ENCODE measurements at regions not wholly inside any gene's neighbourhood (a gene's known extent, or its start where the extent isn't known, plus 50 kb on each side); places are given as distances from the start of the nearest gene placed in this dataset.

DNA sequence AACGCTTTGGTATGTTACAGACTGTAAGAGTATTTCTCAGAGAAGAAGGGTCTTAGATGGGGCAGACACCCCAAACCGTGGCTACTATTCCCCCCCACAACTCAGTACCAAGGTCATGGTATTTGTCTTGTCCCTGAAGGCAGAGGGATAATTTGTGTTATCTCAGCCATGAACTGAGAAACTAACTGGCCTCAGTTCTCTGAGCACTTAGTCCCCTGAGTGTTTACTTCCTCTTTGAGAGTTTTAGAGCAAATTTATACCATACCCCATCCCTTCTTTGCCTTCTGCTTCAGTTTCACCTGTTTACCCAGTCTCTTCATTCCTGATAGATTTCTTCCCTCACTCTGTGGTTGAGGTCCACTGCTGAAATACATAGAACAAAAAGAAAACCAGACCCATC is 183.9 kb downstream of the LRRC70 start:
- TF ChIP-seq CREB1 (IDR thresholded peaks at IDR 0.05; ENCODE audit: low read depth) (no peak), YY1 (IDR thresholded peaks at IDR 0.05; ENCODE audit: low read depth) (no peak), ZBTB7A (IDR thresholded peaks at IDR 0.05; ENCODE audit: low read depth) (no peak), FOXM1 (IDR thresholded peaks at IDR 0.05; ENCODE audit: borderline replicate concordance, low read depth) (no peak), NFIC (IDR thresholded peaks at IDR 0.05) (no peak), CEBPB (IDR thresholded peaks at IDR 0.05) (no peak), TAF1 (IDR thresholded peaks at IDR 0.05; ENCODE audit: low read depth) (no peak), RAD21 (IDR thresholded peaks at IDR 0.05; ENCODE audit: low read depth) (no peak), TCF12 (IDR thresholded peaks at IDR 0.05; ENCODE audit: low read depth) (no peak), EGR1 (IDR thresholded peaks at IDR 0.05) (no peak), TEAD4 (IDR thresholded peaks at IDR 0.05) (no peak), EP300 (IDR thresholded peaks at IDR 0.05; ENCODE audit: borderline replicate concordance) (no peak)
- TF ChIP-seq, protein P1, sequence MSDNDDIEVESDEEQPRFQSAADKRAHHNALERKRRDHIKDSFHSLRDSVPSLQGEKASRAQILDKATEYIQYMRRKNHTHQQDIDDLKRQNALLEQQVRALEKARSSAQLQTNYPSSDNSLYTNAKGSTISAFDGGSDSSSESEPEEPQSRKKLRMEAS (IDR thresholded peaks at IDR 0.05), result no peak
- TF ChIP-seq, protein P2, sequence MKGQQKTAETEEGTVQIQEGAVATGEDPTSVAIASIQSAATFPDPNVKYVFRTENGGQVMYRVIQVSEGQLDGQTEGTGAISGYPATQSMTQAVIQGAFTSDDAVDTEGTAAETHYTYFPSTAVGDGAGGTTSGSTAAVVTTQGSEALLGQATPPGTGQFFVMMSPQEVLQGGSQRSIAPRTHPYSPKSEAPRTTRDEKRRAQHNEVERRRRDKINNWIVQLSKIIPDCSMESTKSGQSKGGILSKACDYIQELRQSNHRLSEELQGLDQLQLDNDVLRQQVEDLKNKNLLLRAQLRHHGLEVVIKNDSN (IDR thresholded peaks at IDR 0.05), result no peak
- TF ChIP-seq, protein P3, sequence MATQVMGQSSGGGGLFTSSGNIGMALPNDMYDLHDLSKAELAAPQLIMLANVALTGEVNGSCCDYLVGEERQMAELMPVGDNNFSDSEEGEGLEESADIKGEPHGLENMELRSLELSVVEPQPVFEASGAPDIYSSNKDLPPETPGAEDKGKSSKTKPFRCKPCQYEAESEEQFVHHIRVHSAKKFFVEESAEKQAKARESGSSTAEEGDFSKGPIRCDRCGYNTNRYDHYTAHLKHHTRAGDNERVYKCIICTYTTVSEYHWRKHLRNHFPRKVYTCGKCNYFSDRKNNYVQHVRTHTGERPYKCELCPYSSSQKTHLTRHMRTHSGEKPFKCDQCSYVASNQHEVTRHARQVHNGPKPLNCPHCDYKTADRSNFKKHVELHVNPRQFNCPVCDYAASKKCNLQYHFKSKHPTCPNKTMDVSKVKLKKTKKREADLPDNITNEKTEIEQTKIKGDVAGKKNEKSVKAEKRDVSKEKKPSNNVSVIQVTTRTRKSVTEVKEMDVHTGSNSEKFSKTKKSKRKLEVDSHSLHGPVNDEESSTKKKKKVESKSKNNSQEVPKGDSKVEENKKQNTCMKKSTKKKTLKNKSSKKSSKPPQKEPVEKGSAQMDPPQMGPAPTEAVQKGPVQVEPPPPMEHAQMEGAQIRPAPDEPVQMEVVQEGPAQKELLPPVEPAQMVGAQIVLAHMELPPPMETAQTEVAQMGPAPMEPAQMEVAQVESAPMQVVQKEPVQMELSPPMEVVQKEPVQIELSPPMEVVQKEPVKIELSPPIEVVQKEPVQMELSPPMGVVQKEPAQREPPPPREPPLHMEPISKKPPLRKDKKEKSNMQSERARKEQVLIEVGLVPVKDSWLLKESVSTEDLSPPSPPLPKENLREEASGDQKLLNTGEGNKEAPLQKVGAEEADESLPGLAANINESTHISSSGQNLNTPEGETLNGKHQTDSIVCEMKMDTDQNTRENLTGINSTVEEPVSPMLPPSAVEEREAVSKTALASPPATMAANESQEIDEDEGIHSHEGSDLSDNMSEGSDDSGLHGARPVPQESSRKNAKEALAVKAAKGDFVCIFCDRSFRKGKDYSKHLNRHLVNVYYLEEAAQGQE (IDR thresholded peaks at IDR 0.05; ENCODE audit: low read depth), result no peak

- TF ChIP-seq EGR1 (IDR thresholded peaks at IDR 0.05), result no peak
- TF ChIP-seq, protein P2 (IDR thresholded peaks at IDR 0.05), result no peak
- TF ChIP-seq CEBPB (IDR thresholded peaks at IDR 0.05), result no peak
- no peak for TF ChIP-seq NFIC (IDR thresholded peaks at IDR 0.05)
- no peak for TF ChIP-seq TEAD4 (IDR thresholded peaks at IDR 0.05)
- no peak for TF ChIP-seq EP300 (IDR thresholded peaks at IDR 0.05; ENCODE audit: borderline replicate concordance)
- TF ChIP-seq FOXM1 (IDR thresholded peaks at IDR 0.05; ENCODE audit: borderline replicate concordance, low read depth), result no peak
- TF ChIP-seq, protein P1 (IDR thresholded peaks at IDR 0.05), result no peak
- no peak for TF ChIP-seq CREB1 (IDR thresholded peaks at IDR 0.05; ENCODE audit: low read depth)
- no peak for TF ChIP-seq TAF1 (IDR thresholded peaks at IDR 0.05; ENCODE audit: low read depth)
- TF ChIP-seq TCF12 (IDR thresholded peaks at IDR 0.05; ENCODE audit: low read depth), result no peak
Measured at GRCh38 chr5:62742207-62742606, 163.6 kb downstream of the LRRC70 start.

GRCh38 chr5:62741761-62742160 is 163.1 kb downstream of the LRRC70 start:
- TF ChIP-seq, protein P1 (IDR thresholded peaks at IDR 0.05), result no peak
- TF ChIP-seq ZBTB7A (IDR thresholded peaks at IDR 0.05; ENCODE audit: low read depth) (no peak), YY1 (IDR thresholded peaks at IDR 0.05; ENCODE audit: low read depth) (no peak), FOXM1 (IDR thresholded peaks at IDR 0.05; ENCODE audit: borderline replicate concordance, low read depth) (no peak), CEBPB (IDR thresholded peaks at IDR 0.05) (no peak)
- TF ChIP-seq, protein P3 (IDR thresholded peaks at IDR 0.05; ENCODE audit: low read depth), result no peak
- TF ChIP-seq, protein P2 (IDR thresholded peaks at IDR 0.05), result no peak

GRCh38 chr5:62737766-62738165 is 159.1 kb downstream of the LRRC70 start:
- TF ChIP-seq ZBTB7A (IDR thresholded peaks at IDR 0.05; ENCODE audit: low read depth), result no peak

GRCh38 chr5:62732677-62733121 is 154.1 kb downstream of the LRRC70 start:
- TF ChIP-seq YY1 (IDR thresholded peaks at IDR 0.05; ENCODE audit: low read depth) (no peak), EGR1 (IDR thresholded peaks at IDR 0.05) (no peak), RAD21 (IDR thresholded peaks at IDR 0.05; ENCODE audit: low read depth) (no peak), CEBPB (IDR thresholded peaks at IDR 0.05) (no peak), NFIC (IDR thresholded peaks at IDR 0.05) (no peak), TCF12 (IDR thresholded peaks at IDR 0.05; ENCODE audit: low read depth) (no peak), FOXM1 (IDR thresholded peaks at IDR 0.05; ENCODE audit: borderline replicate concordance, low read depth) (no peak), TEAD4 (IDR thresholded peaks at IDR 0.05) (no peak), CREB1 (IDR thresholded peaks at IDR 0.05; ENCODE audit: low read depth) (no peak), EP300 (IDR thresholded peaks at IDR 0.05; ENCODE audit: borderline replicate concordance) (no peak), TAF1 (IDR thresholded peaks at IDR 0.05; ENCODE audit: low read depth) (no peak), ZBTB7A (IDR thresholded peaks at IDR 0.05; ENCODE audit: low read depth) (no peak)
- TF ChIP-seq, protein P2 (IDR thresholded peaks at IDR 0.05), result no peak
- TF ChIP-seq, protein P1 (IDR thresholded peaks at IDR 0.05), result no peak
- TF ChIP-seq, protein P3 (IDR thresholded peaks at IDR 0.05; ENCODE audit: low read depth), result no peak
